Right atrium auricular region (tissue), 2 donors: ENCODE measurements at regions not wholly inside any gene's neighbourhood (a gene's known extent, or its start where the extent isn't known, plus 50 kb on each side); places are given as distances from the start of the nearest gene placed in this dataset.
"Not testable (repeated sequence)": the region's sequence is repeated elsewhere in the genome, so short reads cannot be mapped to it uniquely, and the experiment has no call there.

ENCODE experiments used
- DNase-seq: peaks from one replicate; pipeline ENCODE4 v3.0.0-alpha.2; 2019; ENCODE audit warnings: low spot score
- H3K27ac ChIP-seq, 2 donors: fragments of 200-600 bp; sonication (generic); 1 replicate in 1 of 2; 2 replicates in 1 of 2; pipeline ENCODE4 v1.5.1; 2016 to 2019
- H3K27me3 ChIP-seq, 2 donors: fragments of 200-600 bp; sonication (generic); one replicate each; pipeline versions ENCODE4 v1.5.1 to v1.6.0; 2017 to 2019
- H3K36me3 ChIP-seq: fragments of 200-600 bp; sonication (generic); one replicate; pipeline ENCODE4 v1.5.1; 2016
- H3K4me1 ChIP-seq, 2 donors: fragments of 200-600 bp; sonication (generic); one replicate each; pipeline versions ENCODE4 v1.5.1 to v1.6.0; 2017 to 2019
- H3K4me3 ChIP-seq, 2 donors: fragments of 200-600 bp; sonication (generic); 1 replicate in 1 of 2; 2 replicates in 1 of 2; pipeline ENCODE4 v1.5.1; 2017 to 2019; ENCODE audit warnings: mild to moderate bottlenecking in 1 of 2, moderate library complexity in 1 of 2
- H3K9me3 ChIP-seq, 2 donors: fragments of 200-600 bp; sonication (generic); one replicate each; pipeline ENCODE4 v1.5.1; 2019
- TF ChIP-seq, protein P1 (sequence below), 2 donors: fragments of 200-600 bp; sonication (generic); IDR thresholded peaks; one replicate each; pipeline ENCODE4 v1.5.1; 2019; ENCODE audit warnings: antibody characterized with exemption in 2 of 2

DNA sequence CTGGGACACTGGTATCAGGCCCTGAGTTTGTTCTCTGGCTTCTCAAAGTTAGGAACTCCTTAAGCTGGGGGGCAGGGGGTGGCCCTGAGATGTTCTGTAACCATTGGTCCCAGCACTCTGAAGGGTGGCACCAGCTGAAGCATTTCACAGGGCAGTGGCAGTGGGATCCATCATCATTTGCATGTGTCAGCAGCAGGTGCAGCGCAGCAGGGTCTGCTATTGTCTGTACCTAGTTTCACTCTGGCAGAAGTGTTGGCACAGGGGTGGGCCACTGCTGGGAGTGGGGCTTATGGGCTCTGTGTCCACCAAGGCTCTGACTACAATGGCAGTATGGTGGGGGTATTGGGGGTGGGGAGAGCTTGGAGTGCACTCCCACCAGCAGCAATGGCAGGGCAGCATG is 460.4 kb upstream of the ZNF804A start:
- Histone ChIP-seq H3K9me3 (peaks cover 0 to 22% of the 10 kb centered on the region in 2 donors), H3K4me3 (no peak overlapping the region), H3K27ac (no peak overlapping the region), H3K4me1 (no peaks in the 10 kb centered on the region), H3K27me3 (no peaks in the 10 kb centered on the region), H3K36me3 (no peaks in the 10 kb centered on the region)
- TF ChIP-seq, protein P1, sequence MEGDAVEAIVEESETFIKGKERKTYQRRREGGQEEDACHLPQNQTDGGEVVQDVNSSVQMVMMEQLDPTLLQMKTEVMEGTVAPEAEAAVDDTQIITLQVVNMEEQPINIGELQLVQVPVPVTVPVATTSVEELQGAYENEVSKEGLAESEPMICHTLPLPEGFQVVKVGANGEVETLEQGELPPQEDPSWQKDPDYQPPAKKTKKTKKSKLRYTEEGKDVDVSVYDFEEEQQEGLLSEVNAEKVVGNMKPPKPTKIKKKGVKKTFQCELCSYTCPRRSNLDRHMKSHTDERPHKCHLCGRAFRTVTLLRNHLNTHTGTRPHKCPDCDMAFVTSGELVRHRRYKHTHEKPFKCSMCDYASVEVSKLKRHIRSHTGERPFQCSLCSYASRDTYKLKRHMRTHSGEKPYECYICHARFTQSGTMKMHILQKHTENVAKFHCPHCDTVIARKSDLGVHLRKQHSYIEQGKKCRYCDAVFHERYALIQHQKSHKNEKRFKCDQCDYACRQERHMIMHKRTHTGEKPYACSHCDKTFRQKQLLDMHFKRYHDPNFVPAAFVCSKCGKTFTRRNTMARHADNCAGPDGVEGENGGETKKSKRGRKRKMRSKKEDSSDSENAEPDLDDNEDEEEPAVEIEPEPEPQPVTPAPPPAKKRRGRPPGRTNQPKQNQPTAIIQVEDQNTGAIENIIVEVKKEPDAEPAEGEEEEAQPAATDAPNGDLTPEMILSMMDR (IDR thresholded peaks at IDR 0.05): no peak
- DNase-seq: no peak

DNA sequence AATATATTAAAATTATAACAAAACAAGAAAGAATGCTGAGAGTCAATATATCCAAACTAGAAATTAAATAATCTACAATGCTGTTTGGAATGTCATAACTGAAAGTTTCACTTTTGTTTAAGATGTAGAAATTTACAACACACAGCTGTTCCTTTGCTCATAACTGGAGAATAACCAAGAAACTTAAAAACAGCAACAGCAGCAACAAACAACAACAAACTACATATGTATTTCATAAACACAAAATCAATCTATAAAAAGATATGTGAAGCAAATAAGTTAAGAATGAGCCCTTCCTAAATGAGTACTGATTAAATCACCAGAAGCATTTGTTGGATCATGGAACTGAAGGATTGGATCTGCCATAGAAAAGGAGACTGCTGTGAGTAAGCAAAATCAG is 456.5 kb upstream of the ZNF804A start:
- Histone ChIP-seq H3K4me3 (no peak overlapping the region), H3K27me3 (no peaks in the 10 kb centered on the region), H3K9me3 (peaks cover 0 to 5% of the 10 kb centered on the region in 2 donors), H3K27ac (no peak overlapping the region), H3K36me3 (no peaks in the 10 kb centered on the region), H3K4me1 (no peaks in the 10 kb centered on the region)
- DNase-seq: no peak
- TF ChIP-seq, protein P1 (IDR thresholded peaks at IDR 0.05): no peak

DNA sequence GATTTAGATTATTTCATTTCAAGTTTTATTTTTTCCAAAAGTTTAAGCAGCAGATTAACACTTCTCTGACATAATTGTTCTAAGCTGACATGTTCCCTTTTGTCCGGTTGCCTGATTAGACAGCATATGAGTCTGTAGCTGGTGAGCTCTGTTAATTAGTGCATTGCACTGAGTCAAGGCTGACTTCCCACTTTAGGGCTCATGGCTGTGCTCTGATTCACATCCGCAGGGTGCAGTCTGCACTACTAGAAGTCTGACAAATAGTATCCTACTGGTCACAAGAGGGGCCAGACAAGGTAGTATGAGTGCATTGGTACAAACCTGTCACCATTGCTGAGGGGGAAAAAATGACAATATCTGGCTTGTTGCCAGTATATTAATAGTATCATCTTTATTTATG is 443.9 kb upstream of the ZNF804A start:
- no peak overlapping the region for H3K4me3 ChIP-seq
- no peak for DNase-seq
- no peaks in the 10 kb centered on the region for H3K9me3 ChIP-seq
- H3K36me3 ChIP-seq: no peaks in the 10 kb centered on the region
- TF ChIP-seq, protein P1 (IDR thresholded peaks at IDR 0.05): no peak
- H3K27ac ChIP-seq: no peak overlapping the region
- H3K4me1 ChIP-seq: no peaks in the 10 kb centered on the region
- no peaks in the 10 kb centered on the region for H3K27me3 ChIP-seq

DNA sequence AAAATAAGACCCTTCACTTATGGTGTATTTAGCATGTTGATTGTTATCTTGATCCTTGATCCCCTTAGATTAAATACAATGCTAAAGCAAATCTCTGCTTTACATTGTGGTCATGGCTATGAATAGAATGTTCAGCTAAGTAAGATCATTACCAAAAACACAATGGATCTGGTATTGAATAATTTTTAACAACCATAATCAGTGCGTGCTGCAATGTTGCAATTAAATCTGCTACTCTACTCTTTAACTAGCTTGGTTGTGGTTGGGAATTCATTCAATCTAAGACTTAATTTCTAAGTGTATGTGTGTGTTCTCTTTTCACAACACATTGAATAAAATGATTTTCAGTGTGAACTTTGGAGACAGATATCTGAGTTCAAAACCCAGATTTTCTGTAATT is 442.5 kb upstream of the ZNF804A start:
- Histone ChIP-seq H3K27me3 (no peaks in the 10 kb centered on the region), H3K9me3 (no peaks in the 10 kb centered on the region), H3K4me1 (no peaks in the 10 kb centered on the region), H3K4me3 (no peak overlapping the region), H3K36me3 (no peaks in the 10 kb centered on the region), H3K27ac (no peak overlapping the region)
- TF ChIP-seq, protein P1 (IDR thresholded peaks at IDR 0.05): no peak
- DNase-seq: no peak

DNA sequence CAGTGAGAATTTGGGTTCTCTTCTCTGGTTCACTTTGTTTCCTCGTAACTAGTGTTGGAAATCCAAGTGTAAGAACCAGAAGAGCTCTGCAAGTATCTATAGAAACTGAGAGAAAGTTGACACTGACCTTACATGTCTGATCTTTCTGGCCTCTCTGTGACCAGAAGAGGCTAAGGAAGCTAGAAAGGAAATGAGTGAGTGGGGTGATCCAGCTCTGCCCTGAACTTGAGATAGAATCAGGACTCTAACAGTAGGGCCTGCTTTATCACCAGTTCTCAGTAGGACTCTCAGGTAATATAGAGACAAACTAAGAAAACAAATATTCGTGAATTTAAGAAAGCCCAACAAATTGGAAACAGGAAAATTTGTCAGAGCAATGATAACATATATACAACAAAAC is 441.2 kb upstream of the ZNF804A start:
- TF ChIP-seq, protein P1 (IDR thresholded peaks at IDR 0.05): no peak
- H3K27ac ChIP-seq: no peak overlapping the region
- no peaks in the 10 kb centered on the region for H3K27me3 ChIP-seq
- H3K9me3 ChIP-seq: no peaks in the 10 kb centered on the region
- no peak overlapping the region for H3K4me3 ChIP-seq
- no peaks in the 10 kb centered on the region for H3K36me3 ChIP-seq
- DNase-seq: no peak
- no peaks in the 10 kb centered on the region for H3K4me1 ChIP-seq

DNA sequence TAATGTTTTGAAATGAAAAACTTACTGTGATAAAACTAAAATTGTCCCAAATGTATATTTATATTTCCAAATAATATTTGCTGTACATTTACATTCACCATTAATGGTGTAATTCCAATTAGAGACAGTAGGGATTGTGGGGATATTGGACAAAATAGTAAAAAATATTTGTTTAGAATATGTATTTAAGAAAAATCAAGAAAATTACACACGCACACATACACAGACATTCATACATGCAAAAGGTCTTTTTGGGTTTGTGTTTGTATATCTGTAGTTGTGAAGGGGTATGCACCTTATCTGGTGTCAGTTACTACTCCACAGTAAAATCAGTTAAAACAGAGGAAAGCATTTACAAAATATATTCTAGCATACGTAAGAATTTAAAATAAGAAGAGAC is 435.9 kb upstream of the ZNF804A start:
- H3K36me3 ChIP-seq: no peaks in the 10 kb centered on the region
- TF ChIP-seq, protein P1 (IDR thresholded peaks at IDR 0.05): no peak

DNA sequence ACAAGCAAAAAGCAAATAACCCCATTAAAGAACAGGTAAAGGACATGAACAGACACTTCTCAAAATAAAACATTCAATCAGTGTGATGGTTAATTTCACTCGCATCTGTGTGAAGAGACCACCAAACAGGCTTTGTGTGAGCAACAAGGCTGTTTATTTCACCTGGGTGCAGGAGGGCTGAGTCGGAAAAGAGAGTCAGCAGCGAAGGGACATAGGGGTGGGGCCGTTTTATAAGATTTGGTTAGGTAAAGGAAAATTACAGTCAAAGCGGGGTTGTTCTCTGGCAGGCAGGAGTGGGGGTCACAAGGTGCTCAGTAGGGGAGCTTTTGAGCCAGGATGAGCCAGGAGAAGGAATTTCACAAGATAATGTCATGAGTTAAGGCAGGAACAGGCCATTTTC is 429.5 kb upstream of the ZNF804A start:
- not testable (repeated sequence) for H3K27ac ChIP-seq, H3K4me1 ChIP-seq, H3K36me3 ChIP-seq, H3K27me3 ChIP-seq, H3K4me3 ChIP-seq, H3K9me3 ChIP-seq, DNase-seq

More for the DNA sequence above, 435.9 kb upstream of the ZNF804A start:
- H3K27ac ChIP-seq: no peak overlapping the region
- H3K4me3 ChIP-seq: no peak overlapping the region
- DNase-seq: no peak
- no peaks in the 10 kb centered on the region for H3K4me1 ChIP-seq
- no peaks in the 10 kb centered on the region for H3K27me3 ChIP-seq
- no peaks in the 10 kb centered on the region for H3K9me3 ChIP-seq
